Smooth muscle cell (in vitro differentiated cells): ENCODE measurements at regions not wholly inside any gene's neighbourhood (a gene's known extent, or its start where the extent isn't known, plus 50 kb on each side); places are given as distances from the start of the nearest gene placed in this dataset.

Source experiments
- DNase-seq: peaks from one replicate; lab custom pipeline; 2025; ENCODE audit not compliant: unreplicated experiment; lab: John Stamatoyannopoulos, UW
- H2AFZ ChIP-seq: fragments of 200-600 bp; sonication (generic); 2 replicates; pipeline ENCODE4 v1.6.0; 2016; ENCODE audit warnings: antibody characterized with exemption, low read depth, mild to moderate bottlenecking
- H3F3A ChIP-seq: fragments of 200-600 bp; sonication (generic); 2 replicates; pipeline ENCODE4 v1.6.0; 2017; ENCODE audit warnings: antibody characterized with exemption, low read depth
- H3K27ac ChIP-seq: fragments of 200-600 bp; sonication (generic); 2 replicates; pipeline ENCODE4 v1.5.1; 2016; ENCODE audit warnings: low read depth, mild to moderate bottlenecking
- H3K27me3 ChIP-seq: fragments of 200-600 bp; sonication (generic); 2 replicates; pipeline ENCODE4 v1.6.1; 2016; ENCODE audit warnings: low read depth, mild to moderate bottlenecking
- H3K36me3 ChIP-seq: fragments of 200-600 bp; sonication (generic); 2 replicates; pipeline ENCODE4 v1.5.1; 2016; ENCODE audit warnings: low read depth
- H3K4me1 ChIP-seq: fragments of 200-600 bp; sonication (generic); 2 replicates; pipeline ENCODE4 v1.5.1; 2016; ENCODE audit warnings: low read depth
- H3K4me2 ChIP-seq: fragments of 200-600 bp; sonication (generic); 2 replicates; pipeline ENCODE4 v1.6.0; 2016; ENCODE audit warnings: mild to moderate bottlenecking
- H3K4me3 ChIP-seq: fragments of 200-600 bp; sonication (generic); 2 replicates; pipeline ENCODE4 v1.5.1; 2016; ENCODE audit warnings: mild to moderate bottlenecking
- H3K79me2 ChIP-seq: fragments of 200-600 bp; sonication (generic); 2 replicates; pipeline ENCODE4 v1.6.0; 2016; ENCODE audit warnings: low read depth, mild to moderate bottlenecking
- H3K9ac ChIP-seq: fragments of 200-600 bp; sonication (generic); 2 replicates; pipeline ENCODE4 v1.6.0; 2016; ENCODE audit warnings: low read depth
- H3K9me3 ChIP-seq: fragments of 200-600 bp; sonication (generic); replicated peaks from 2 replicates; pipeline ENCODE4 v1.5.1; 2016; ENCODE audit warnings: low read depth
- H4K20me1 ChIP-seq: fragments of 200-600 bp; sonication (generic); 2 replicates; pipeline ENCODE4 v1.6.0; 2016; ENCODE audit warnings: low read depth
- WGBS: methylation state at CpG from one replicate; pipeline ENCODE4 v1.1.7; 2016; ENCODE audit warnings: low lambda C conversion rate; 5-methylcytosine and 5-hydroxymethylcytosine counted together
- TF ChIP-seq, protein P1 (sequence below): fragments of 200-600 bp; sonication (generic); IDR thresholded peaks from 2 replicates; pipeline ENCODE4 v1.5.1; 2017; ENCODE audit warnings: borderline replicate concordance, mild to moderate bottlenecking, antibody characterized with exemption; ENCODE audit not compliant: insufficient read depth, poor library complexity, severe bottlenecking

DNA sequence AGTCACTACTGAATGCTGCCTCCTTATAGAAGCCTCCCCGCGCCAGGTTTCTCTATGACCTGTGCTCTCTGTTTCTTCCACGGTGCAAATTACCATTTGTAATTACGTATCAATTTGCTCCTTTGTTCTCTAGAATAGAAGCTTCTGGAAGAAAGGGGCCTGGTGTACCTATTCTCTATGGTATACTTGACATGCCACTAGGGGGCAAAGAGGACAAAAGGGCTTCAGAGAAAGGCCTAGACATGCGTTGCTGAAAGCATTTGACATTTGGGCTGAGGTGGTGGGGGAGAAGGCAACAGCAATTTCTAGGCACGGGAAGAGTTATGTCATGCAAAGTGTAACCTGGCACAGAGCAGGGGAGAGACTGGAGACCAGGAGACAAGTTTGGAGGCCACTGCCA, 148.7 kb downstream of the WDR11 start:
- no peak overlapping the region for H2AFZ ChIP-seq
- H3F3A ChIP-seq, result no peaks in the 10 kb centered on the region
- H3K9ac ChIP-seq, result no peak overlapping the region
- no peak for DNase-seq
- H3K79me2 ChIP-seq, result no peaks in the 10 kb centered on the region
- TF ChIP-seq, protein P1, sequence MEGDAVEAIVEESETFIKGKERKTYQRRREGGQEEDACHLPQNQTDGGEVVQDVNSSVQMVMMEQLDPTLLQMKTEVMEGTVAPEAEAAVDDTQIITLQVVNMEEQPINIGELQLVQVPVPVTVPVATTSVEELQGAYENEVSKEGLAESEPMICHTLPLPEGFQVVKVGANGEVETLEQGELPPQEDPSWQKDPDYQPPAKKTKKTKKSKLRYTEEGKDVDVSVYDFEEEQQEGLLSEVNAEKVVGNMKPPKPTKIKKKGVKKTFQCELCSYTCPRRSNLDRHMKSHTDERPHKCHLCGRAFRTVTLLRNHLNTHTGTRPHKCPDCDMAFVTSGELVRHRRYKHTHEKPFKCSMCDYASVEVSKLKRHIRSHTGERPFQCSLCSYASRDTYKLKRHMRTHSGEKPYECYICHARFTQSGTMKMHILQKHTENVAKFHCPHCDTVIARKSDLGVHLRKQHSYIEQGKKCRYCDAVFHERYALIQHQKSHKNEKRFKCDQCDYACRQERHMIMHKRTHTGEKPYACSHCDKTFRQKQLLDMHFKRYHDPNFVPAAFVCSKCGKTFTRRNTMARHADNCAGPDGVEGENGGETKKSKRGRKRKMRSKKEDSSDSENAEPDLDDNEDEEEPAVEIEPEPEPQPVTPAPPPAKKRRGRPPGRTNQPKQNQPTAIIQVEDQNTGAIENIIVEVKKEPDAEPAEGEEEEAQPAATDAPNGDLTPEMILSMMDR, result no peak
- no peaks in the 10 kb centered on the region for H3K4me1 ChIP-seq
- H3K9me3 ChIP-seq, result peaks cover 9% of the 10 kb centered on the region
- H3K27ac ChIP-seq, result no peak overlapping the region
- 91% methylated on average over 6 of the region's 6 CpGs for WGBS
- no peaks in the 10 kb centered on the region for H3K27me3 ChIP-seq
- no peak overlapping the region for H3K4me3 ChIP-seq
- peaks cover under 1% of the 10 kb centered on the region for H3K36me3 ChIP-seq
- no peak overlapping the region for H3K4me2 ChIP-seq
- H4K20me1 ChIP-seq, result no peaks in the 10 kb centered on the region

DNA sequence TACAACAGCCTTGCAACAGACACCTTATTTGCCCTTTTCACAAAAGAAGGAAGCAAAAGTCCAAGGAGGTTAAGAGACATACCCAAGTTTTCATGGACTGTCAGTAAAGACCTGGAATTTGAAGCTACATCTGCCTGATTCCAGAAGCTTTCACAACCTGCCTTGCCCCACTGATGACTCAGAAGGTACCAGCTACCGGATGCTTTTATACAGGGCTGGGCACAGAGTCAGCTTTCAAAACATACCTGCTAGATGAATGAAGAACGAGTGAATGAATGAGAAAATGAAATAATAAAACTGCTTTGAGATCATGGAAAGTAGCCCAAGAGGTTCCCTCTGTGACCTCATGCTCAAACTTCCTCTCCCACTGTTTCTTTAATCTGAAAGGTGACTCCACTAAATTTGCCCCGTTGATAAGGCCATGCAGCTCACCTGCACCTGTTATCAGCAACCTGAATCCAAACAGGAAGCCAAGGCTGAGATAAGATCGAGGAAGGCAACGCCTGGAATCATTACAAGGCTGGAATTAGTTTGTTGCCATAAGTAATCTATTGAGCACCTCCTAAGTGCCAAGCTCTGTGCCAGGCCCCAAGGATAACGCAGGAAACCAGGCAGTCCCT, 151.5 kb downstream of the WDR11 start:
- H3K4me3 ChIP-seq, result no peak overlapping the region
- 91% methylated on average over 6 of the region's 6 CpGs for WGBS
- no peaks in the 10 kb centered on the region for H3F3A ChIP-seq
- H2AFZ ChIP-seq, result no peak overlapping the region
- H3K27ac ChIP-seq, result no peak overlapping the region
- H3K4me2 ChIP-seq, result no peak overlapping the region
- peaks cover 20% of the 10 kb centered on the region for H3K9me3 ChIP-seq
- no peaks in the 10 kb centered on the region for H3K4me1 ChIP-seq
- peaks cover 7% of the 10 kb centered on the region for H3K36me3 ChIP-seq
- TF ChIP-seq, protein P1, result no peak
- no peak for DNase-seq
- no peaks in the 10 kb centered on the region for H4K20me1 ChIP-seq
- no peak overlapping the region for H3K9ac ChIP-seq
- no peaks in the 10 kb centered on the region for H3K27me3 ChIP-seq
- H3K79me2 ChIP-seq, result no peaks in the 10 kb centered on the region

DNA sequence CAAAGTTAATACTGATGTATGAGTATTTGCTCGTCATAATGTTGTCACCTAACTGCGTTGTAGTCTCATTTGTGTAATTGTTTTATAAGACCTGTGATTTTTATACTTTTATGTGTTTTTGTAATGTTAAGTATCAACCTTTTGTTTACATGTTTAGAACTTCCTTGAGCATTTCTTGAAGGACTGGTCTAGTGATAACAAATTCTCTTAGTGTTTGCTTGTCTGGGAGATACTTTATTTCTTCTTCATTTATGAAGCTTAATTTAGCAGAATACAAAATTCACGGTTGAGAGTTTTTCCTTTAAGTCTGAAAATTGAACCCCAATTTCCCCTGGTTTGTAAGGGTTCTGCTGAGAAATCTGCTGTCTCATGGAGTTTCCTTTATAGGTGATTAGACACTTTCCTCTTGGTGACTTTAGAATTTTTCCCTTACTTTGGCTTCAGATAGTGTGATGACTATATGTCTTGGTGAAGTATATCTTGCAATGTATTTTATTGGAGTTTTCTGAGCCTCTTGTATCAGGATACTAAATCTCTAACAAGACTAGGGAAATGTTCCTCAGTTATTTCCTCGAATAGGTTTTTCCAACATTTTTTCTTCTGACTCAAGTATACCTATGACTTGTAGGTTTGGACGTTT, 154.9 kb downstream of the WDR11 start:
- H3K27me3 ChIP-seq, result no peaks in the 10 kb centered on the region
- no peaks in the 10 kb centered on the region for H3F3A ChIP-seq
- no peak overlapping the region for H2AFZ ChIP-seq
- no peaks in the 10 kb centered on the region for H3K79me2 ChIP-seq
- WGBS, result 96% methylated on average over 5 of the region's 5 CpGs
- no peak overlapping the region for H3K9ac ChIP-seq
- TF ChIP-seq, protein P1, result no peak
- H3K4me2 ChIP-seq, result no peak overlapping the region
- DNase-seq, result no peak
- H3K27ac ChIP-seq, result no peak overlapping the region
- H4K20me1 ChIP-seq, result no peaks in the 10 kb centered on the region
- H3K4me1 ChIP-seq, result no peaks in the 10 kb centered on the region
- no peak overlapping the region for H3K4me3 ChIP-seq
- peaks cover 20% of the 10 kb centered on the region for H3K9me3 ChIP-seq
- peaks cover 7% of the 10 kb centered on the region for H3K36me3 ChIP-seq

DNA sequence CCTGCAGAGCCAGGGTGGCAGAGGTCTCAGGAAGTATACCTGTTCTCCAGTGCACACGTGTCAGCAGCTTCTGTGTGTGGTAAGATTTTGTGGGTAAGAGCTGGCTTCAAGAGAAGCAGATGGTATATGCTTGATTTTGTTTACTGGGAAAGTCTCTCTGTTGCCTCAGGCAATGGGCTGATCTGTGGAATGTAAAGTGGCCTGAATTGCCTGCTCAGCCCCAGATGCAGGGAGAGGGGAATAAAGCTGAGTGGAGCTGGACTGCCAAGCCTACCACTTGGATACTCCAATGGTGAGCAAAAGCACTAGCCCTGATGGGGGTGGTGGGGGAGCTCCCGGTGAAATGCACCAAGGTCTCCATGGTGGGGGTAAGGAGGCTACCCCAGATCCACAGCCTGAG, 156.1 kb downstream of the WDR11 start:
- DNase-seq, result no peak

More for the DNA sequence above, 156.1 kb downstream of the WDR11 start:
- H3F3A ChIP-seq, result no peaks in the 10 kb centered on the region
- no peak overlapping the region for H3K4me2 ChIP-seq
- H2AFZ ChIP-seq, result no peak overlapping the region
- no peaks in the 10 kb centered on the region for H3K4me1 ChIP-seq
- H3K27me3 ChIP-seq, result no peaks in the 10 kb centered on the region
- H3K27ac ChIP-seq, result no peak overlapping the region
- H3K36me3 ChIP-seq, result peaks cover 7% of the 10 kb centered on the region
- no peaks in the 10 kb centered on the region for H4K20me1 ChIP-seq
- H3K9me3 ChIP-seq, result peaks cover 20% of the 10 kb centered on the region
- no peak overlapping the region for H3K9ac ChIP-seq
- TF ChIP-seq, protein P1, result no peak
- no peaks in the 10 kb centered on the region for H3K79me2 ChIP-seq
- no peak overlapping the region for H3K4me3 ChIP-seq
- 58% methylated on average over 2 of the region's 2 CpGs for WGBS
